ENCODE measurements at regions not wholly inside any gene's neighbourhood (a gene's known extent, or its start where the extent isn't known, plus 50 kb on each side); places are given as distances from the start of the nearest gene placed in this dataset.

- Histone ChIP-seq H3K27ac (no peak overlapping the region), H3K4me1 (no peaks in the 10 kb centered on the region), H3K4me3 (no peak overlapping the region), H3K9me3 (no peaks in the 10 kb centered on the region), H3K36me3 (no peaks in the 10 kb centered on the region), H3K27me3 (no peaks in the 10 kb centered on the region)
- TF ChIP-seq EP300 (IDR thresholded peaks at IDR 0.05) = no peak
- TF ChIP-seq POLR2AphosphoS5 (IDR thresholded peaks at IDR 0.05) = no peak
- TF ChIP-seq POLR2A (IDR thresholded peaks at IDR 0.05) = no peak
- TF ChIP-seq, protein P1, sequence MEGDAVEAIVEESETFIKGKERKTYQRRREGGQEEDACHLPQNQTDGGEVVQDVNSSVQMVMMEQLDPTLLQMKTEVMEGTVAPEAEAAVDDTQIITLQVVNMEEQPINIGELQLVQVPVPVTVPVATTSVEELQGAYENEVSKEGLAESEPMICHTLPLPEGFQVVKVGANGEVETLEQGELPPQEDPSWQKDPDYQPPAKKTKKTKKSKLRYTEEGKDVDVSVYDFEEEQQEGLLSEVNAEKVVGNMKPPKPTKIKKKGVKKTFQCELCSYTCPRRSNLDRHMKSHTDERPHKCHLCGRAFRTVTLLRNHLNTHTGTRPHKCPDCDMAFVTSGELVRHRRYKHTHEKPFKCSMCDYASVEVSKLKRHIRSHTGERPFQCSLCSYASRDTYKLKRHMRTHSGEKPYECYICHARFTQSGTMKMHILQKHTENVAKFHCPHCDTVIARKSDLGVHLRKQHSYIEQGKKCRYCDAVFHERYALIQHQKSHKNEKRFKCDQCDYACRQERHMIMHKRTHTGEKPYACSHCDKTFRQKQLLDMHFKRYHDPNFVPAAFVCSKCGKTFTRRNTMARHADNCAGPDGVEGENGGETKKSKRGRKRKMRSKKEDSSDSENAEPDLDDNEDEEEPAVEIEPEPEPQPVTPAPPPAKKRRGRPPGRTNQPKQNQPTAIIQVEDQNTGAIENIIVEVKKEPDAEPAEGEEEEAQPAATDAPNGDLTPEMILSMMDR (IDR thresholded peaks at IDR 0.05) = no peak
- WGBS, 2 donors = 86% methylated on average over 4 of the region's 4 CpGs
- intact Hi-C loops (cut with DNase I) = no loop called here
- DNase-seq = no peak
These were observed 1718.2 kb downstream of the EFNB2 start for GRCh38 chr13:104817271-104817670.

DNA sequence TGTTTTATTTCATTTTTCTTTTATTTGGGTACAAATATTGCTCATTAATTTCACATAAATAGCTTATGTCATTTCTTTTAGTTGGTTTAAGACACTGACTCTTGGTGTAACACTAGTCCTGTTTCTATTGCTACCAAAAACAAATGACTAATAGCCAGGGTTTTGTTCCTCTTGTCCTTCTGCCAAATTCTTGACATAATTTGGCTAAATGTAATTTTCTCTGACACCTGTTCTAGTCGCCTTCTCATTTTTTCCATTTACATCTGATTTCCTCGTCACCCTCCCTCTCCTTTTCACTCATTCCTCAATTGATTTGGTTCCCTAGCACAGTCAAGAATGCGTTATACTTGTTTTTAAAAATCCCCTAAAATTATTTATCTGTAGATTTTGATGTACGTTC is 1718.7 kb downstream of the EFNB2 start:
- Histone ChIP-seq H3K27me3 (no peaks in the 10 kb centered on the region), H3K4me1 (no peaks in the 10 kb centered on the region), H3K9me3 (no peaks in the 10 kb centered on the region), H3K4me3 (no peak overlapping the region), H3K27ac (no peak overlapping the region), H3K36me3 (no peaks in the 10 kb centered on the region)
- TF ChIP-seq POLR2A (IDR thresholded peaks at IDR 0.05) (no peak), POLR2AphosphoS5 (IDR thresholded peaks at IDR 0.05) (no peak), EP300 (IDR thresholded peaks at IDR 0.05) (no peak)
- TF ChIP-seq, protein P1 (IDR thresholded peaks at IDR 0.05) = no peak
- intact Hi-C loops (cut with DNase I) = no loop called here
- DNase-seq = no peak
- 82% methylated on average over 4 of the region's 4 CpGs for WGBS, 2 donors

GRCh38 chr13:104810242-104810641 is 1725.2 kb downstream of the EFNB2 start:
- no peak overlapping the region for H3K27ac ChIP-seq
- H3K27me3 ChIP-seq = no peaks in the 10 kb centered on the region
- H3K36me3 ChIP-seq = no peaks in the 10 kb centered on the region
- no peaks in the 10 kb centered on the region for H3K4me1 ChIP-seq
- H3K4me3 ChIP-seq = no peak overlapping the region
- 66 to 74% methylated on average over 5 of the region's 5 CpGs for WGBS, 2 donors
- no peak for DNase-seq
- TF ChIP-seq POLR2A (IDR thresholded peaks at IDR 0.05) = no peak
- no peak for TF ChIP-seq EP300 (IDR thresholded peaks at IDR 0.05)
- TF ChIP-seq POLR2AphosphoS5 (IDR thresholded peaks at IDR 0.05) = no peak
- TF ChIP-seq, protein P1 (IDR thresholded peaks at IDR 0.05) = no peak
- no peaks in the 10 kb centered on the region for H3K9me3 ChIP-seq
- intact Hi-C loops (cut with DNase I) = no loop called here

DNA sequence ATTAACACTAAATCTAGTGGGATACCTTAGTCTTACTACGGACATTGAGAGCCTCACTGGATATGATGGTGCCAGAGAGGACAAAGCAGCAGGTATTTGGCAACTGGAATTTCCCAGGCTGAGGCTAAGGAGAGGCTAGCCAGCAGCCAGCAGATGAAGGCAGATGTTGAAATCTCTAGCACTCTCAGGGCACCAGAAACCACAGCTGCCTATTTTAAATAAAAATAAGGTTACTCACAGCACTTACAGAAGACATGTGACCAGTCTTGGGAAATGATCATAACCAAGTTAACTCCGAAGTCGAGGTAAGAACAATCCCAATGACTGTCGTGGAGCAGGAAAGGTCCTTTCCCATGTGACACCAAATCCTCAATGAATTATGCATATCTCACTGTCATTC is 1726.0 kb downstream of the EFNB2 start:
- Histone ChIP-seq H3K27ac (no peak overlapping the region), H3K9me3 (no peaks in the 10 kb centered on the region), H3K4me1 (no peaks in the 10 kb centered on the region), H3K36me3 (no peaks in the 10 kb centered on the region), H3K4me3 (no peak overlapping the region), H3K27me3 (no peaks in the 10 kb centered on the region)
- no peak for TF ChIP-seq EP300 (IDR thresholded peaks at IDR 0.05)
- TF ChIP-seq POLR2AphosphoS5 (IDR thresholded peaks at IDR 0.05) = no peak
- no peak for TF ChIP-seq POLR2A (IDR thresholded peaks at IDR 0.05)
- TF ChIP-seq, protein P1 (IDR thresholded peaks at IDR 0.05) = no peak
- intact Hi-C loops (cut with DNase I) = no loop called here
- no peak for DNase-seq
- WGBS, 2 donors = 83% methylated on average over 4 of the region's 4 CpGs

GRCh38 chr13:104805346-104805745 is 1730.1 kb downstream of the EFNB2 start:
- no peaks in the 10 kb centered on the region for H3K36me3 ChIP-seq
- 81 to 83% methylated on average over 2 of the region's 2 CpGs for WGBS, 2 donors
- no peaks in the 10 kb centered on the region for H3K27me3 ChIP-seq
- H3K27ac ChIP-seq = no peak overlapping the region
- intact Hi-C loops (cut with DNase I) = no loop called here
- no peaks in the 10 kb centered on the region for H3K4me1 ChIP-seq
- TF ChIP-seq POLR2AphosphoS5 (IDR thresholded peaks at IDR 0.05) = no peak
- TF ChIP-seq, protein P1 (IDR thresholded peaks at IDR 0.05) = no peak
- no peak for TF ChIP-seq POLR2A (IDR thresholded peaks at IDR 0.05)
- TF ChIP-seq EP300 (IDR thresholded peaks at IDR 0.05) = no peak
- no peak for DNase-seq
- H3K9me3 ChIP-seq = no peaks in the 10 kb centered on the region
- no peak overlapping the region for H3K4me3 ChIP-seq
